HG03045 (cell line): ENCODE measurements at regions not wholly inside any gene's neighbourhood (a gene's known extent, or its start where the extent isn't known, plus 50 kb on each side); places are given as distances from the start of the nearest gene placed in this dataset.
"Not testable (repeated sequence)": the region's sequence is repeated elsewhere in the genome, so short reads cannot be mapped to it uniquely, and the experiment has no call there.

Experiments used
- ATAC-seq: cut with Tn5 transposase; IDR thresholded peaks from one replicate; pipeline ENCODE4 v1.9.1; 2021; ENCODE audit warnings: mild to moderate bottlenecking, moderate library complexity; ENCODE audit not compliant: unreplicated experiment

- ATAC-seq: no peak
Observed at GRCh38 chr9:129305246-129305645, 127.2 kb upstream of the IER5L start.

- ATAC-seq: no peak
Observed at GRCh38 chr9:129301941-129302340, 123.9 kb upstream of the IER5L start.

- ATAC-seq: not testable (repeated sequence)
Observed at GRCh38 chr9:129296195-129296594, 118.1 kb upstream of the IER5L start.

GRCh38 chr9:129291041-129291501 is 113.0 kb upstream of the IER5L start:
- no peak for ATAC-seq

GRCh38 chr9:129290606-129291005 is 112.5 kb upstream of the IER5L start:
- no peak for ATAC-seq

GRCh38 chr9:129289883-129290282 is 111.8 kb upstream of the IER5L start:
- ATAC-seq: no peak

- ATAC-seq: no peak
Observed at GRCh38 chr9:129289131-129289731, 111.2 kb upstream of the IER5L start.

- ATAC-seq: no peak
Observed at GRCh38 chr9:129287619-129288305, 109.7 kb upstream of the IER5L start.

- no peak for ATAC-seq
Observed at GRCh38 chr9:129285979-129286772, 108.1 kb upstream of the IER5L start.

- ATAC-seq: no peak
Observed at GRCh38 chr9:129285382-129285781, 107.3 kb upstream of the IER5L start.

GRCh38 chr9:129284607-129285291 is 106.7 kb upstream of the IER5L start:
- ATAC-seq: no peak

GRCh38 chr9:129283705-129284606 is 105.9 kb upstream of the IER5L start:
- no peak for ATAC-seq

GRCh38 chr9:129283291-129283691 is 105.2 kb upstream of the IER5L start:
- no peak for ATAC-seq

- ATAC-seq: no peak
Observed at GRCh38 chr9:129282731-129283211, 104.7 kb upstream of the IER5L start.

- ATAC-seq: no peak
Observed at GRCh38 chr9:129282272-129282671, 104.2 kb upstream of the IER5L start.

- no peak for ATAC-seq
Observed at GRCh38 chr9:129281506-129282145, 103.6 kb upstream of the IER5L start.

GRCh38 chr9:129280623-129281271 is 102.7 kb upstream of the IER5L start:
- no peak for ATAC-seq

- ATAC-seq: no peak
Observed at GRCh38 chr9:129280236-129280622, 102.2 kb upstream of the IER5L start.
